MM.1S (cell line): ENCODE measurements at regions not wholly inside any gene's neighbourhood (a gene's known extent, or its start where the extent isn't known, plus 50 kb on each side); places are given as distances from the start of the nearest gene placed in this dataset.

Experiments
- DNase-seq: peaks from one replicate; pipeline ENCODE4 v3.0.0-alpha.2; 2015
- H2AFZ ChIP-seq: fragments of 300-600 bp; sonication (generic); 2 replicates; pipeline ENCODE4 v1.6.0; 2016; ENCODE audit warnings: antibody characterized with exemption, low read length
- H3F3A ChIP-seq: fragments of 300-600 bp; sonication (generic); 2 replicates; pipeline ENCODE4 v1.6.1; 2016; ENCODE audit warnings: mild to moderate bottlenecking, antibody characterized with exemption, low read length, moderate library complexity, mixed read lengths; ENCODE audit not compliant: insufficient read depth
- H3K27ac ChIP-seq: fragments of 300-600 bp; sonication (generic); 2 replicates; pipeline ENCODE4 v1.5.1; 2016; ENCODE audit warnings: mild to moderate bottlenecking, low read length
- H3K27me3 ChIP-seq: fragments of 300-600 bp; sonication (generic); replicated peaks from 2 replicates; pipeline ENCODE4 v1.6.0; 2016; ENCODE audit warnings: low read length; ENCODE audit not compliant: insufficient read depth
- H3K36me3 ChIP-seq: fragments of 300-600 bp; sonication (generic); replicated peaks from 2 replicates; pipeline ENCODE4 v1.6.1; 2016; ENCODE audit warnings: mild to moderate bottlenecking, low read length, mixed read lengths; ENCODE audit not compliant: insufficient read depth
- H3K4me1 ChIP-seq: fragments of 300-600 bp; sonication (generic); 2 replicates; pipeline ENCODE4 v1.6.1; 2016; ENCODE audit warnings: low read length, mixed read lengths
- H3K4me2 ChIP-seq: fragments of 300-600 bp; sonication (generic); 2 replicates; pipeline ENCODE4 v1.6.0; 2016; ENCODE audit warnings: low read depth, low read length
- H3K4me3 ChIP-seq: fragments of 300-600 bp; sonication (generic); 2 replicates; pipeline ENCODE4 v1.5.1; 2016; ENCODE audit warnings: low read length, mixed read lengths
- H3K79me2 ChIP-seq: fragments of 300-600 bp; sonication (generic); 2 replicates; pipeline ENCODE4 v1.6.1; 2016; ENCODE audit warnings: mixed run types, low read length, mixed read lengths
- H3K9ac ChIP-seq: fragments of 300-600 bp; sonication (generic); 2 replicates; pipeline ENCODE4 v1.6.1; 2016; ENCODE audit warnings: low read length, mixed read lengths
- H3K9me2 ChIP-seq: fragments of 300-600 bp; sonication (generic); replicated peaks from 2 replicates; pipeline ENCODE4 v1.6.1; 2016; ENCODE audit warnings: mild to moderate bottlenecking, low read length, mixed read lengths; ENCODE audit not compliant: insufficient read depth
- H3K9me3 ChIP-seq: fragments of 300-600 bp; sonication (generic); replicated peaks from 2 replicates; pipeline ENCODE4 v1.6.1; 2016; ENCODE audit warnings: mild to moderate bottlenecking, low read length, mixed read lengths; ENCODE audit not compliant: insufficient read depth
- H4K20me1 ChIP-seq: fragments of 300-600 bp; sonication (generic); 2 replicates; pipeline ENCODE4 v1.6.1; 2016; ENCODE audit warnings: mild to moderate bottlenecking, low read length, moderate library complexity, mixed read lengths; ENCODE audit not compliant: insufficient read depth
- CTCF ChIP-seq: fragments of 300-600 bp; sonication (generic); IDR thresholded peaks from 2 replicates; pipeline ENCODE4 v1.5.1; 2016; ENCODE audit warnings: antibody characterized with exemption, low read length, mixed read lengths
- EZH2 ChIP-seq: fragments of 300-600 bp; sonication (generic); optimal IDR thresholded peaks from 2 replicates; pipeline ENCODE3; 2017; ENCODE audit warnings: low read depth, mild to moderate bottlenecking, antibody characterized with exemption, low read length, mixed read lengths
- EZH2phosphoT487 ChIP-seq: fragments of 300-600 bp; sonication (generic); IDR thresholded peaks from 2 replicates; pipeline ENCODE4 v1.6.1; 2018; ENCODE audit warnings: antibody characterized with exemption, low read length

- H3K9me2 ChIP-seq, result no peaks in the 10 kb centered on the region
Observed at GRCh38 chr22:22776121-22776520, 111.5 kb upstream of the IGLL5 start.

GRCh38 chr22:22779213-22779612, 108.4 kb upstream of the IGLL5 start:
- TF ChIP-seq EZH2 (no peak), CTCF (no peak), EZH2phosphoT487 (no peak)
- H3K4me2 ChIP-seq, result no peak overlapping the region
- no peaks in the 10 kb centered on the region for H3K9me3 ChIP-seq
- H3K36me3 ChIP-seq, result no peaks in the 10 kb centered on the region
- H3F3A ChIP-seq, result no peaks in the 10 kb centered on the region; the same call in 1 of the 2 replicates
- no peak overlapping the region for H3K9ac ChIP-seq
- no peak for DNase-seq
- no peak overlapping the region for H2AFZ ChIP-seq
- no peak overlapping the region for H3K27ac ChIP-seq
- H3K4me3 ChIP-seq, result no peak overlapping the region
- no peaks in the 10 kb centered on the region for H4K20me1 ChIP-seq
- H3K9me2 ChIP-seq, result no peaks in the 10 kb centered on the region
- no peaks in the 10 kb centered on the region for H3K79me2 ChIP-seq
- H3K4me1 ChIP-seq, result peaks cover 2% of the 10 kb centered on the region; the same call in 1 of the 2 replicates
- no peaks in the 10 kb centered on the region for H3K27me3 ChIP-seq

More at GRCh38 chr22:22776121-22776520, 111.5 kb upstream of the IGLL5 start:
- H4K20me1 ChIP-seq, result no peaks in the 10 kb centered on the region
- H3K27me3 ChIP-seq, result no peaks in the 10 kb centered on the region
- H2AFZ ChIP-seq, result no peak overlapping the region
- H3K9ac ChIP-seq, result no peak overlapping the region
- TF ChIP-seq CTCF, result no peak
- no peaks in the 10 kb centered on the region for H3K9me3 ChIP-seq
- no peak overlapping the region for H3K27ac ChIP-seq
- H3K4me1 ChIP-seq, result peaks cover 5% of the 10 kb centered on the region; the same call in 1 of the 2 replicates
- no peaks in the 10 kb centered on the region for H3K36me3 ChIP-seq
- no peaks in the 10 kb centered on the region for H3K79me2 ChIP-seq
- no peak overlapping the region for H3K4me2 ChIP-seq
- H3K4me3 ChIP-seq, result no peak overlapping the region
- no peak for DNase-seq
- no peaks in the 10 kb centered on the region; the same call in 1 of the 2 replicates for H3F3A ChIP-seq

- Histone ChIP-seq H3K4me1 (no peaks in the 10 kb centered on the region), H3K9me2 (no peaks in the 10 kb centered on the region), H3K36me3 (no peaks in the 10 kb centered on the region), H4K20me1 (no peaks in the 10 kb centered on the region), H3K4me2 (no peak overlapping the region), H3K27me3 (no peaks in the 10 kb centered on the region), H3K79me2 (no peaks in the 10 kb centered on the region), H3F3A (no peaks in the 10 kb centered on the region), H3K9me3 (no peaks in the 10 kb centered on the region), H3K4me3 (no peak overlapping the region), H3K9ac (no peak overlapping the region), H2AFZ (no peak overlapping the region), H3K27ac (no peak overlapping the region)
- no peak for DNase-seq
- TF ChIP-seq EZH2phosphoT487 (no peak), CTCF (no peak), EZH2 (no peak)
Observed at GRCh38 chr22:22783575-22783974, 104.0 kb upstream of the IGLL5 start.
